PC-9 (cell line): ENCODE measurements at regions not wholly inside any gene's neighbourhood (a gene's known extent, or its start where the extent isn't known, plus 50 kb on each side); places are given as distances from the start of the nearest gene placed in this dataset.

ENCODE experiments used
- EZH2 ChIP-seq: fragments of 200-600 bp; sonication (generic); IDR thresholded peaks from 2 replicates; pipeline ENCODE4 v1.8.0; 2017; ENCODE audit warnings: antibody characterized with exemption, low read depth
- TF ChIP-seq, protein P1 (sequence below): fragments of 200-600 bp; sonication (generic); conservative IDR thresholded peaks from 2 replicates; pipeline ENCODE4 v1.6.1; 2017; ENCODE audit warnings: mixed run types, antibody characterized with exemption, mild to moderate bottlenecking, moderate library complexity

GRCh38 chr13:26951581-26952177 lies 191.1 kb upstream of the GPR12 start:
- TF ChIP-seq, protein P1, sequence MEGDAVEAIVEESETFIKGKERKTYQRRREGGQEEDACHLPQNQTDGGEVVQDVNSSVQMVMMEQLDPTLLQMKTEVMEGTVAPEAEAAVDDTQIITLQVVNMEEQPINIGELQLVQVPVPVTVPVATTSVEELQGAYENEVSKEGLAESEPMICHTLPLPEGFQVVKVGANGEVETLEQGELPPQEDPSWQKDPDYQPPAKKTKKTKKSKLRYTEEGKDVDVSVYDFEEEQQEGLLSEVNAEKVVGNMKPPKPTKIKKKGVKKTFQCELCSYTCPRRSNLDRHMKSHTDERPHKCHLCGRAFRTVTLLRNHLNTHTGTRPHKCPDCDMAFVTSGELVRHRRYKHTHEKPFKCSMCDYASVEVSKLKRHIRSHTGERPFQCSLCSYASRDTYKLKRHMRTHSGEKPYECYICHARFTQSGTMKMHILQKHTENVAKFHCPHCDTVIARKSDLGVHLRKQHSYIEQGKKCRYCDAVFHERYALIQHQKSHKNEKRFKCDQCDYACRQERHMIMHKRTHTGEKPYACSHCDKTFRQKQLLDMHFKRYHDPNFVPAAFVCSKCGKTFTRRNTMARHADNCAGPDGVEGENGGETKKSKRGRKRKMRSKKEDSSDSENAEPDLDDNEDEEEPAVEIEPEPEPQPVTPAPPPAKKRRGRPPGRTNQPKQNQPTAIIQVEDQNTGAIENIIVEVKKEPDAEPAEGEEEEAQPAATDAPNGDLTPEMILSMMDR: no peak
- TF ChIP-seq EZH2: no peak
